HCEC 1CT (cell line): ENCODE measurements at regions not wholly inside any gene's neighbourhood (a gene's known extent, or its start where the extent isn't known, plus 50 kb on each side); places are given as distances from the start of the nearest gene placed in this dataset.
"Not testable (repeated sequence)": the region's sequence is repeated elsewhere in the genome, so short reads cannot be mapped to it uniquely, and the experiment has no call there.

Source experiments
- DNase-seq: peaks from one replicate; pipeline ENCODE4 v3.0.0-alpha.2; 2017

DNA sequence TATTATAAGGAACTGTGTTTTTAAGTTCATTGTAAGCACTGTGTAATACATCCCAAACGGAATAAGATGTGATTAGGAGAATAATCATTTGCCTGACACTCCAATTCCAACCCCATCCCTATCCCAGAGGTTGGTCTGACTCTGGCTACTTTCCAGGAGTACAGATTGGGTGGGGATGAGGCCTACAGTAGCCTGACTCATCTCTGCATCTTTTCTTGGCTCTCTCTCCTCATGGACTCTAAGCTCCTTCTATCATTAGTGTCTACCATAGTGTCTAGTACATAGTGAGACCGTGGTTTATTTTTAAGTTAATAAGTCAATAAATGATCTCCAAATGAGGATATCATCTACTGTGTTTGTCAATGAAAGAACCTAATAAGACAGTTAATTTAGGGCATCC lies 92.2 kb upstream of the CNKSR3 start:
- DNase-seq = no peak

DNA sequence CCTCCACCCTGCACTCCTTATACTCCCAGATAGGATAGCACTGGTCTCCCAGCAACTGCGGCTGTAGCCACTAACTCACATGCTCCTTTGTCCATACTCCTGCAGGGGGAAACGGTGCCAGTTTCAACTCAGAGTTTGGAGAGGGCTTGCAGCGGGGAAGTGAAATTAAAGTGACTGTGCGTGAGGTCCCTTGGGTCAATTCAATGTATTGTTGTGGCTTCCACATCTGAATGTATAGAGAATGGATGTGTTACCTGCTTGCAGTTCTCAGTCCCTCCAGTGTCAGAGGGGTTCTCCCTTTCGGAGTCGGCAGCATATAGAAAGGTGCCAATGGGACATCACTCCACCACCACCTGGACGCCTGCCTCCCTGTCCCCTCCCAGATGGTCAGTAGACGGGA lies 93.6 kb upstream of the CNKSR3 start:
- no peak for DNase-seq

DNA sequence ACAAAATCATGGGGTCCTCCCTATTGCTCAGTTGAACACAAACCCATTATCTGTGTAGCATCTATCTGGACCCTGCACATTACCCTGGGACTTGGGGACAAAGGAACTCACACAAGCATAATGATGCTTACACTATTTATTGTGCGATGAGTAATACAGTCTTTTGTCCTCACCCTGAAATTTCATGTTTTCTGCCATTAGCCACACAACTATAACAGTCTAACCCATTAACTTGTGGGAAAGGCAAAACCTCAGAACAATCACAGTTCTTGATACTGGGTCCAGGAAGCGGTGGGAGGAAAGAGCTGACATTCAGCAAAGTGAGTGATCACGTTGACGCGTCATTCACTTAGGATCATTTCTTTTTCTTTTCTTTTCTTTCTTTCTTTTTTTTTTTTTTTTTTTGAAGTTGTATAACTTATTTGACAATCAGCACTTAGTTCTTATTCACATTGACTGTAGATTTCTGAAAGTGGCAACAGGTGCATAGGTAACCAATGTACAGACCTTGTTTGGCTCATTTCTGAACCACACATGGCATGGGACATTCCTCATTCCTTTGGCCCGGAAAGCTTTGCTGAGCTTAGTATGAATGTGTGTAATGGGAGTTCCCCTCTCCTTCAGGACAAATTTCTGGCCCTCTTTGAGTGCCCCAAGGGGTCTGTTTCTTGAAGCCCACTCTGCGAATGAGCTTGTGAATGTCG lies 94.8 kb upstream of the CNKSR3 start:
- no peak for DNase-seq

DNA sequence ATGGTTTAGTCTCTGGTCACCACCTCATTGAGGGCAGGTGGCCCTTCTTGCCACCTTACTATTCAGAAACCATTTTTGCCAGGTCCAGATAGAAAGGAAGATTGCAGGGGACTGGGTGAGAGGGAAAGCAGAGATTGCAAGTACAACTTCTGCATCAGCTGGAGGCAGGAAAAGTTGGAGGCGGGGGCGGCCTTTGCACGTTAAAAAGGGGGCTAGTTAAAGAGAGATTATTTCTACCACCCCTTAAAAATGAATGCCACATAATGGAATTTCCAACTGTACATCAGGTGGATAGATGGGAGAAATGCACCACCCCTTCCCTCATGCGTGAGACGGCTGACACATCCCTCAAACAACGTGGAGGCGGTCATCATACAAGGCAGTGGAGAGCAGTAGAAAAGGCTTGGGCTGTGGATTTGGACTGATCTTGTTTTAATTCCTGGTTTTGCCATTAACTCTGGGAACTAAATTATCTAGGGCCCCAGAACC lies 95.4 kb upstream of the CNKSR3 start:
- DNase-seq = no peak

DNA sequence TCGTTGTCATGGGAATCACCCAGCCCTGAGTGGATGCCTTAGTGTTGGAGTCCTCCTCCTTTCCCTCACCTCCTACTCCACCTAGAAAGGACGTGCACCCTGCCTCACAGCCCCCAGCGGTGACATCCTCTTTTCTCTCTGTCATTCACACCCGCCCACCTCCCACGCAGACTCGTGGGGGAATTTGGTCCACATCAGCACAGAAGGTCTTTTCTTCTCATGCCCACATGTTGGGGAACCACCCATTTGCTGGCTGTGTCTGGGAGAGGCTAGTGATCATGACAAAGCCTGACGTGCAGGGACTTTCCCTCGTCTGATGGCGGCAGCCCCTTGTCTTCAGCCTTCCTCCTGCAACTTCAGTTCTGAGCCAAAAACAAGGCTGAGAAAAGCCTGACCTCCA lies 96.0 kb upstream of the CNKSR3 start:
- no peak for DNase-seq

DNA sequence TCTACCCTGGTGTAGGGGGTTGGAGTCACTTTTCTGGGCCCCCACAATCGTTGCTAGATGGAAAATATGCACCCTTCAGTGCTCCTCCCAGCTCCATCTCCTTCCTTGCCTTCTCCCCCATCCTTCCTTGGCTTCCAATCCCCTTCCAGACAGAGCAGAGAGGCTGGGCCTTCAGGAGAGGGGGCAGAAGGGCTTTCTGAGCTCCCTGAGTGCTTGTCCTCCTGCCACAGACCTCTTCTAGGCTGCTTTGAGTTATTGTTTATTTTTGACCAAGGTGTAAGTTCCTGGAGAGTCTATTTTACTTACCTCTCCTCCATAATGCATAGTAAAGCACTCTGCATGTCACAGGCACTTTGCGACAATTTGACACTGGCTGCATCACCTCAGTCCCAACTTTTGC lies 96.4 kb upstream of the CNKSR3 start:
- DNase-seq = no peak

DNA sequence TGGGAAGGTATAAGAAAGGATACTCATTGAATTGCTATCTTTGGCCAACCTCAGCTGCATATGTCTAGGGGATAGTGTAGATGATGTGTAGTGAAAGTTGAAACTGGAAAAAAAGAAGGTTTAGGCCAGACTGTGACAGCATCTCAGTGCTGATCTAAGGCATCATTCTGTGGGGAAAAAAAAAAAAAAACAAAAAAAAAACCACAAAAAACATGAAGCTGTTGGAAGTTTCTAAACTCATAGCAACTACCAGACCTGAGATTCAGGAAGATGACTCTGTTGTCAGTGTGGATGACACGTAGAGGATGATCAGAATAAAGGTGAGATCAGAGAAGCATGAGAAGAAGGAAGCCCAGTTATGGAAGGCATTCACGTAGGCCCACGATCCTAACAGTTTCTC lies 100.8 kb upstream of the CNKSR3 start:
- no peak for DNase-seq

DNA sequence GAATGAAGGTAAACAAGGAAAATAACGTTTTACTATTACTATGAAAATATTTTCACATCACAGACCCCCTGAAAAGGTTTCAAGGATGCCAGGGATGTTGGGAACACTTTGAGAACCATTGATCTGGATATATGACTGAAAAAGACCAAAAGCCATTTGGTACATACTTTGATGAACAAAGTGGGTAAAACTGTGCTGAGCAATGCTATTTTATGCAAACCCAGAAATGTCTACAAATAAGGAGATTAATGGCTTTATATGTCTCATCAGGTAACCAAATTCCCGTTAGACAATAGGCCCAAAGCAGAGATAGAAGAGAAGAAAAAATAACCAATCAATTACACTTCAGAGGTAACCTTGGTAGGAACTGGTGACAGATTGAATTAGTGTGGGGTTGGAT lies 101.4 kb upstream of the CNKSR3 start:
- no peak for DNase-seq

DNA sequence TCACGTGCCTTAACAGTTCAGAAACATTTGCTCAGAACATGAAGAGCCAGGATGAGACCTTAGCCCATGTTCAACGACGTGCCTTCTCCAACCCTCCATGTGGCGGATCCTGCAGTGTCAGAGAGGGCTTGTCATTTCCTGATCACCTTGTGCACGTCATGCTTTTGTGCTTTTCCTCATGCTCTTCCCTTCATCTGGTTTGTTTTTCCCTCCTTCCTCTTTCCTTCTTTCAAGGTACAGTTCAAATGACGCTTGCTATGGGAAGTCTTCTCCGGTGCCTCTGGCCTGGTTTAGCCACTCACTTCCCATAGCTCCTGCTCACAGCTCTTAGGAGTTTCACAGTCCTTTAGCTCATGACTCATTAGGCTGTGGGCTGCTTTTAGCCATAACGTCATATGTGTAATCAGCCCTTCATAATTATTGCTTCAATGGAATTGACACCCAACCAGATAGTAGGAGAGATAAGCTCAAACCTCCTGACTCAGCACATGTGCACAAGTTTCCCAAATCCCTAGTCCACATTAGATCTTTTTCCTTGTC lies 102.7 kb upstream of the CNKSR3 start:
- peak; percentile 36 for DNase-seq

DNA sequence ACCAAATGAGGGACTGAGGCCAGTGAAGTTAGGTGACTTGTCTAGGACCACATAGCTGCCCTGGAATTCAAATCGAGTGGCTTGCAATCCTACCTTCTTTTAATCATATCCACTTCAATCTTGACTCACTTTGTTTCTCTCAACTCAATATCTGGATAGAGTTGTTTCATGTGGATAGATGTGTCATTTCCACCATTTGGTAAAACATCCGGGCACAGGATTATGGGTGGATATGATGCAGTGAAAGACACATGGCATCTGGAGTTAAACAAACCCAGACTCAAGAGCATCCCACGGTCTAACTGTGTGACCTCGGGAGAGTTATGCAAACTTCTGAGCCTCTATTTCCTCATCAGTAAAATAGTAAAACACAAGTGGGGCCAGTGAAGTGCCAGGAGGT lies 103.6 kb upstream of the CNKSR3 start:
- DNase-seq = peak; percentile 46

DNA sequence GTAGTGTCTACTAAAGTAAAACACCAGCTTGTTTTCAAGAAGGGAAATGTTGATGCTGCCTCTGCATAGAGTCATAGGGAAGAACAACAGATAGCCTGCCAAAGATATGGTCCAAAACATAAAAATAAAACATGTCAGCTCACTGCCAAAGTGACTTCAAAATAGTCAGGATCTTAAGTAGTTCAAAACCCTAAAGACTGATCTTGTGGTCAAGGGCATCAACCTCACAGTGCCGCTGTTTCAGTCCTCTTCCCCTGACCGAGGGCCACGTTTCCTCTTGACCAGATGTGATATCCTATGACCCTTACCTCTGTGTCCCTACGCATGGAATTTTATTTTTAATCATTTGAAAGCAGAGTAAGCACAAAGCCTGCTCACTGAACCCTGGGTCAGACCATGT lies 104.2 kb upstream of the CNKSR3 start:
- no peak for DNase-seq

DNA sequence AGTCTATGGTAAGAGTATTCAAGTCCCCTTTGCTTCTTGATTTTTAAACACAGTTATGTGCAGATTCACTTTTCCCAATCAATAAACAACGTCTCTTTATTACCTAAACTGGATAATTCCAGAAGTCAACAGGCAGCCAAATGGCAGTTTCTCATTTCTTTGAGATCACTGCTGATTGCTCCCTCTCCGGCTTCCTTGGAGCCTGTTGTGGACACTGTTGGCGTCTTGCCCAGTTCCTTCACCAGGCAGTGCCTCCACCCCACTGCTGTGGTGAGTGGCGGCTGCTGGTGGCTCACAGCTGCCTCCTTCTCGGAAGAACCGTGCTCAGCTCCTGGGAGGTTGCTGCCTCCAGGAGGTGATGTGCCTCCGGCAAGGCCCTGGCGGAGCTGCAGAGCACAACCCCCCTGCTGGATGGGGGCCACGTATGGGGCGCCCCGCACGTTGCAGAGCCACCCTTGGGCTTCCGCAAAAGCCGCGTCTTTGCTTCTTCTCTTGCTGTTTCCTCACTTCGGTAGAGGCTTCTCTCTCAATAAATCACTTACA lies 105.1 kb upstream of the CNKSR3 start:
- DNase-seq = peak; percentile 13

DNA sequence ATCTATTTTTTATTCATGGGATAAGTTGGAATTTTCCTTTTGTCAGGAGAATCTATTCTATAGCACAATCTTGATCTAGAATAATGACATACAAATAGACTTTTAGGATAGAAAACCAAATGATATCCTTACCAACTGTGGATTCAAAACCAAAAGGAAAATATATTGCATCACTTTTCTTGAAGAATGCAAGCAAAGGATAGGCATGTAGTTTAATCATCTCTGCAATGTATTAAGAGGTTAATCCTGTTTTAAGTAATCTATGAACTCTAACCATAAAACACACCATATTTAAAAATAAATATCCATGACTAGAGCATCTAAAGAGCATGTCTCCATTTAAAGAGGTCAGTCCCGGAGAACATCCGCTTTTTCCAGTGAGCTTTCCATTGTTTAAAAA lies 106.7 kb upstream of the CNKSR3 start:
- DNase-seq = peak; percentile 20

DNA sequence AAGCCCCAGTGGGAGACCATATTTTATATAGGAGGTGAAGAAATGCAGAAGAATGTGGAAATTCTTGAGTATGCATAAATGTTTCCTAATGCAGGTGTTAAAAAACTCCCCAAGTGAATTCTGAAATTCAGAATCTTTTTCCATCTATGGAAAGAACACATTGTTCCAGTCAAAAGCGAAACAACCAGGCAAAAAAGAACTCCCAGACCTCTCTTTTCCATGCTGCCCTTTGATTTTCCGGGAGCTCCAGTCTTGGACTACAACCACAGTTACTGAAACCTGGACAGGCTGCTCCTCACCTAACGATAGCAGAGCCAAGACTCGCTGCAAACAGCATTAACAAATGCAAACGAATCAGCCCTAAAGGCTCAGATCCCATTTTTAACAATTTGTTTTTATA lies 108.7 kb upstream of the CNKSR3 start:
- DNase-seq = no peak

DNA sequence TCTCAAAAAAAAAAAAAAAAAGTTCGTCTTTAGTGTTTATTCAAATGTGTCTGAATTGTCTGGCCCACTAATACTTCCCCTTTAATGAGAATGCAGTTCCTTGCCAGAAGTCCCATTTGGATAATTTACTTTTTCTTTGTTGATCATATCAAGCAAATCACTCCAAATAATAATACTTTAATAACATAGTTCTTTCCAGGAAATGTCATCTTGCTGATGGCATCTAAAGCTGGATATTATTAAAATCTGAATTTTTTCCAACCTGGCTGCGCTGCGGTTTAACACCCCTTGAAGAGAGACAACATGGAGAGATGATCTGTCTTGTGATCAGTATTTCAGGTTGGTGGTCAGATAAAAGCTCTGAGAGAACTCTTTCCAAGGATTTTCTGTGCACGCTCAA lies 111.2 kb upstream of the CNKSR3 start:
- no peak for DNase-seq

DNA sequence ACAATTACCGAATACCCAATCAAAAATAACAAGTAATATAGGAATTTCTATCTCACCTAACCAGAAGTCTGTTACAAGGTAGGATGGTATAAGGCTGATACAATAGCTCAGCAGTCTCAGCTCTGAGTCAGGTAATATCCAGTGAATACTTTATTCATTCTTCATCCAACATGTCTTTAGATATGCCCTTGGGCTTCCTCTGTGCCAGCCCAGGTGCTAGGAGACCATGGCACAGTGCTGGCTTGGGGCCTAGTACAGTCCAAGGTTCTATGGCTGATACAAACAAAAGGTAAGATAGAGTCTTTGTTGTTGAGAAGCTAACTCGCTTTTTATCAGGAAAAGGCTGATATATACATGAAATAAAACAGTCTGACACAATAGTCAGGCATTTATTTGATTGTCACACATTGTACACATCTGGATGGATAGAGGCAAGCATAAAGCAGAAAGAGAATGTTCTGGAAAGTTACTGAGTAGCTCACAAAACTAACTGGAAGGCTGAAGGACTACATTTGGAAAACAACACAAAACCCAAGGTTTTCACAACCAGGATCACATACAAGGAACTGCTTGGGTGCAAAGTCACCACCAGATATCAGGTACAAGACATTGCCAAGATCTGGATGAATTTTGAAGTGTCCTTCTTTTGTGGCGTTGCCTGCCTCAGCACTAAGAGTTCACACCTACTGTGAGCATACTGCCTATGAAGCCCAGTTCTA lies 110.4 kb upstream of the SCAF8 start:
- DNase-seq = no peak

DNA sequence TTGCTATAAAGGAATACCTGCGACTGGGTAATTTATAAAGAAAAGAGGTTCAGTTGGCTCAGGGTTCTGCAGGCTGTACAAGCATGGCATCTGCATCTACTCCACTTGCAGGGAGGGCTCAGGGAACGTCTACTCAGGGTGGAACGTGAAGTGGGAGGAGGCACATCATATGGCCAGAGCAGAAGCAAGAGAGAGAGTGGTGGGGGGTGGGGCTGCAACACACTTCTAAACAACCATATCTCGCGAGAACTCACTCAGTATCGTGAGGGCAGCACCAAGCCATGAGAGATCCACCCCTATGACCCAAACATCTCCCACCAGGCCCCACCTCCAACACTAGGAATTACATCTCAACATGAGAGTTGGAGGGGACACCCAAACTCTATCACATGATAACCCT lies 109.8 kb upstream of the SCAF8 start:
- DNase-seq = no peak

DNA sequence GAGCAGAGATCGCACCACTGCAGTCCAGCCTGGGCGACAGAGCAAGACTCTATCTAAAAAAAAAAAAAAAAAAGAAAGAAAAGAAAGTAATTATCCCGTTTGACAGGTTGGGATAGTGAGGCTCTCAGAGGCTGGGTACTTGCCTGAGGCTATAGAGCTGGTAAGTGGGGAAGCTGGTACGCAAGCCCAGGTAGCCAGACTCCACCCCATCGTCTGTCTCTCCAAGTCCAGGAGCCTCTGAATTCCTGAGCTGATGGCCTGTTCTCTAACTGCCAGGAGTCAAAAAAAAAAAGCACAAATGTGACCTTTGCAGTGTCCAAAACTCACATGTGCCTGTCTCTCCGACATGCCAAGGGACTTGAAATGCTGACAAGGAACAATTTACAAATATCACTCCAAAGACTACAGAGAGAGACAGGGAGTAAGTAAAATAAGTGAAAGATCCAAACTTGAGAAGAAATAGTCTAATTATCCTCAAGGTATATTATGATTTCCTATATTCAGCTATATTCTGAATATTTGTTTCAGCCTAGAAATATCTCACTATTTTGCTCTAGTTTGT lies 109.1 kb upstream of the SCAF8 start:
- DNase-seq = no peak

DNA sequence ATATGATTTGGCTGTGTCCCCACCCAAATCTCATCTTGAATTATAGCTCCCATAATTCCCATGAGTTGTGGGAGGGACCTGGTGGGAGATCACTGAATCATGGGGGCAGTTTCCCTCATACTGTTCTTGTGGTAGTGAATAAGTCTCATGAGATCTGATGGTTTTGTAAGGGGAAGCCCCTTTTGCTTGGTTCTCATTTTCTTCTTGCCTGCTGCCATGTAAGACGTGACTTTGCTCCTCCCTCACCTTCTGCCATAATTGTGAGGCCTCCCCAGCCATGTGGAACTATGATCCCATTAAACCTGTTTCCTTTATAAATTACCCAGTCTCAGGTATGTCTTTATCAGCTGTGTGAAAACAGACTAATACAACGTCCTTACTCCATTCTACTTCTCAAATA lies 108.5 kb upstream of the SCAF8 start:
- not testable (repeated sequence) for DNase-seq

DNA sequence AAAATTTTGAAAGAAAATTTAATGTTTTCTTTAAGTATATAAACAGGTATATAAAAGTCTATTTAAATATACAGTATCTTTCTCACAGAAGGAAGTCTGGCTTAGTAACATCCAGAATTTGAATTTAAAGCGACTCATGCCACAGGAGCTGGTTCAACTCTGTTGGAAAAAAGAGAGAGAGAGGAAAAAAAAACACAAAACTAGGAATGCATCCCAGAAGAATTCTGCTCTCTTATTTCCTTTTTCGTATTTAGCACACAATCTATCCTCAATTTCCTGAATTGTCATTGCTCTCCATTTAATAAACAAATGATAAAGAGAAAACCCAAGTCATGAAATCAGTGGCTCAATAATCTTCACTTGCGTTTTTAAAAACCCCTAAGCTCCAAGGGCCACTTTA lies 107.5 kb upstream of the SCAF8 start:
- DNase-seq = no peak

DNA sequence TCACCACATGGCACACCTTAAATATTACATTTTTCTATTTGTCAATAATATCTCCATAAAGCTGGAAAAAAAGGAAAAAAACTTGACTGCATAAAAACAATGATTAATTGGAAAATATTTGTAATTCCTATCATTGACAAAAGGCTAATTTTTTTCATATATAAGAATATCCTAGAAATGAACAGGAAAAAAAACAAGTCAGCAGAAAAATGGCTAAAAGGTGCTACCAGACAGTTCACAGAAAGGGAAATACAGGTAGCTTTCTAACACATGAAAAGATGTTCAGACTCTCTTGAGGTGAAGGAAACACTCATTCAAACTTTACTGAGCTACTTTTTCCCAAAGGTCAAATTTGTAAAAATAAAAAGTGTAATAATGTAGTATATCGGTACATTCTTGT lies 104.1 kb upstream of the SCAF8 start:
- no peak for DNase-seq

DNA sequence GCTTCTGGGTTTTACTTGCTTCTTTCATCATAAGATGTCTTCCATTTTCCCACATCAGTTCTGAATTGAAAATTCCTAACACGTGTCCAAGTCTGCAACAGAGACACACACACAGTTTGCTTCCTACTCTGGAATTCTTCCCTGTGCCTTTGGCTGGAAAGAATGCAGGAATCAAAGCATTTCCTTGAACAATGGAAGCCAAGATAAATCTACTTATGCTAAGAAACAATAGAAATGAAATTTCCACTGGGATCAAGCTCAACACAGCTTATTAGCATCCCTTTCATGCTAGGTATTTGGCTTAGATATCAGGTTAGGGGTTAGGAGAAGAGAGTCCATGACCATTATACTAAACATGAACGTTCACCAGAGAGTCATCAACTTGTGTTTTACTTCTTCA lies 101.1 kb upstream of the SCAF8 start:
- DNase-seq = no peak

DNA sequence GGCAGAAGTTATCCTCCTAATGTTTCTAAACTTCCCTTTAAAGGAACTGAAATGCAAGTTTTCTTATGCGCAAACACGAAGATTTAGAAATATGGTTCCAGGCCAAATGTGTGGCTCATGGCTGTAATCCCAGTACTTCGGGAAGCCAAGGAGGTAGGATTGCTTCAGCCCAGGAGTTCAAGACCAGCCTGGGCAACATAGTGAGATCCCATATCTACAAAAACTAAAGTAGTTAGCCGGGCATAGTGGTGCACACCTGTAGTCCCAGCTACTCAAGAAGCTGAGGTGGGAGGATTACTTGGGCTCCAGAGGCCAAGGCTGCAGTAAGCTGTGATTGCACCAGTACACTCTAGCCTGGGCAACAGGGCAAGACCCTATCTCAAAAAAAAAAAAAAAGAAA lies 95.8 kb upstream of the SCAF8 start:
- DNase-seq = no peak

DNA sequence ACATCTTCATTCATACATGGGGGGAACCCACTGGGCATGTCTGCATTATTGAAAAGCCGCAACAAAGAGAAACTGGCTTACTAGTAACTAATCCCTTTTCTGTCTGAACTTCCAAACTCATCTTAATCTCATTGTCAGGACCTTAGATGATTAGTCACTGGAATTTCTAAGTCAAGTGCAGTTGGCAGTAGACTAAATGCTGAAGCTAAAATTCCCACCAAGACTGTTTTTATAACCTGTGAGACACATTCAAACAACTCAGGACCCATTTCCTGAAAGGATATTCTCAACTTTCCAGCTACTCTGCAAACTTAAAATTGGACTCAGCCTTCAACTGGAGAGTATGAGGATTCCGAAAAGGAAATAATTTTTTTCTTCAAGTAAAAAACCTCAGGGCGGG lies 94.8 kb upstream of the SCAF8 start:
- DNase-seq = no peak
